Mesothelial cell of epicardium (in vitro differentiated cells): ENCODE measurements at regions not wholly inside any gene's neighbourhood (a gene's known extent, or its start where the extent isn't known, plus 50 kb on each side); places are given as distances from the start of the nearest gene placed in this dataset.

Source experiments
- DNase-seq, 2 experiments: peaks; one replicate each; pipeline ENCODE4 v3.0.0; 2021; ENCODE audit warnings: low spot score in 2 of 2; ENCODE audit not compliant: unreplicated experiment in 2 of 2
- H3K27ac Mint-ChIP-seq: 2 replicates; pipeline ENCODE4 v1.8.0; 2021; ENCODE audit warnings: mixed read lengths
- H3K27me3 Mint-ChIP-seq: 2 replicates; pipeline ENCODE4 v1.8.0; 2021; ENCODE audit warnings: low read depth, mixed read lengths
- H3K36me3 Mint-ChIP-seq: 2 replicates; pipeline ENCODE4 v1.8.0; 2021; ENCODE audit warnings: mixed read lengths
- H3K4me1 Mint-ChIP-seq: 2 replicates; pipeline ENCODE4 v1.8.0; 2021; ENCODE audit warnings: mixed read lengths
- H3K4me3 Mint-ChIP-seq: 2 replicates; pipeline ENCODE4 v1.8.0; 2021; ENCODE audit warnings: mild to moderate bottlenecking, moderate library complexity, mixed read lengths
- H3K9me3 Mint-ChIP-seq: 2 replicates; pipeline ENCODE4 v1.8.0; 2021; ENCODE audit warnings: mixed read lengths
- TF ChIP-seq, protein P1 (sequence below): fragments of 200-600 bp; sonication (generic); IDR thresholded peaks from one replicate; pipeline ENCODE4 v1.5.0; 2021; ENCODE audit warnings: antibody characterized with exemption; ENCODE audit not compliant: unreplicated experiment

DNA sequence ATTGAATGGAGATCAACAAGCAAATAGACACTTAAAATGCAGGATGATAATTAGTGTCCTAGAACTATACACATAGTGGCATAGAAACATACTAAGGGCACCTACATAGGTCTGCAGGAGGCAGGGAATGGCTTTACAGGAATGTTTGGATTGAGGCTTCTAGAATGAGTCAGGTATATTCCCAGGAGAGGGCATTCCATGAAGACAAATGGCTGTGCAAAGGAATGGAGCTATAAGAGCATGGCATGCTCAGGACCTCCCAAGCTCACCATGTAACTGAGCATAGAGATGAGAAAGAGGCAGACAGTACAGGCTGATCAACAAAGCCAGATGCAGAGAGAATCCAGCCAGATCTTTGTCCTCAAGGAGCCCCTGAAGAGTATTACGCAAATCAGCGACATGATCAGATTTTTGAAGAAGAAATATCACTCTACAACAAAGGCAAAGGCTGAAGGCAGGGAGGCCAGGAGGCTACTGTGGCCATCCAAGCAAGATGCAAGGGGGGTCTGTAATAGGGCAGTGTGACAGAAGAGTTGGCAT lies 211.1 kb upstream of the MTNR1B start:
- TF ChIP-seq, protein P1, sequence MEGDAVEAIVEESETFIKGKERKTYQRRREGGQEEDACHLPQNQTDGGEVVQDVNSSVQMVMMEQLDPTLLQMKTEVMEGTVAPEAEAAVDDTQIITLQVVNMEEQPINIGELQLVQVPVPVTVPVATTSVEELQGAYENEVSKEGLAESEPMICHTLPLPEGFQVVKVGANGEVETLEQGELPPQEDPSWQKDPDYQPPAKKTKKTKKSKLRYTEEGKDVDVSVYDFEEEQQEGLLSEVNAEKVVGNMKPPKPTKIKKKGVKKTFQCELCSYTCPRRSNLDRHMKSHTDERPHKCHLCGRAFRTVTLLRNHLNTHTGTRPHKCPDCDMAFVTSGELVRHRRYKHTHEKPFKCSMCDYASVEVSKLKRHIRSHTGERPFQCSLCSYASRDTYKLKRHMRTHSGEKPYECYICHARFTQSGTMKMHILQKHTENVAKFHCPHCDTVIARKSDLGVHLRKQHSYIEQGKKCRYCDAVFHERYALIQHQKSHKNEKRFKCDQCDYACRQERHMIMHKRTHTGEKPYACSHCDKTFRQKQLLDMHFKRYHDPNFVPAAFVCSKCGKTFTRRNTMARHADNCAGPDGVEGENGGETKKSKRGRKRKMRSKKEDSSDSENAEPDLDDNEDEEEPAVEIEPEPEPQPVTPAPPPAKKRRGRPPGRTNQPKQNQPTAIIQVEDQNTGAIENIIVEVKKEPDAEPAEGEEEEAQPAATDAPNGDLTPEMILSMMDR, result no peak
- Mint-ChIP-seq H3K9me3 (peaks cover 5% of the 10 kb centered on the region), H3K4me1 (no peaks in the 10 kb centered on the region), H3K4me3 (no peak overlapping the region), H3K27ac (no peak overlapping the region), H3K36me3 (no peaks in the 10 kb centered on the region), H3K27me3 (no peaks in the 10 kb centered on the region)
- no peak for DNase-seq

DNA sequence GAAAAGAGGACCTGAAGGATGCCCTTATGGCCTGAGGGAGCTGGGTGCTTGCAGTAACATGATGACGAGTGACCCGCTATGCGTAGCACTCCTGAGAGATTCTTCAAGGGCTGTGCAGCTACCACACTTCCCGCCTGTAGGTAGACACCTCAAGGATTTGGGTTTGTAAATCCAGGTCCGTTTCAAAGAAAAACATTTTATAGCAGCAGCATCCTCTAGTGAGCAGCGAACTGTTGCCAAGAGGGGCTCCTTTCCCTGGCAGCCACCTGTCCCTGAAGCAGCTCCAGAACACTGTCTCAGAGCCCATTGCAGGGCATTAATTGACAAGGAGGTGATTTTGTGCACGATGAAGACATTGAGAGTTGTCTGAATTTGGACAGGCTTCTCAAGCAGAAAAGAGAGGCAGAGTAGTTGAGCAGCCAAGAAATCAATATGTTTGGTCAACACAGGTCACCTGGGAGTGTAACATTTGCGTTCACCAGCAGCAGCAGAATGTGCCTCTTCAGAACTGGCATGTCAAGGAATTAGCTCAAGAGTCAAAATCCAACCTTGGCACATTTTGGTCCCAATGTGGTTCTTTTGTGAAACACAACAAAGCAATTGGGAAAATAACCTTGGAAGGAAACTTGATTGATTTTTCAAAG lies 209.8 kb upstream of the MTNR1B start:
- no peak for DNase-seq
- Mint-ChIP-seq H3K27ac (no peak overlapping the region), H3K4me1 (no peaks in the 10 kb centered on the region), H3K9me3 (no peaks in the 10 kb centered on the region), H3K36me3 (no peaks in the 10 kb centered on the region), H3K4me3 (no peak overlapping the region), H3K27me3 (no peaks in the 10 kb centered on the region)
- TF ChIP-seq, protein P1, result no peak

DNA sequence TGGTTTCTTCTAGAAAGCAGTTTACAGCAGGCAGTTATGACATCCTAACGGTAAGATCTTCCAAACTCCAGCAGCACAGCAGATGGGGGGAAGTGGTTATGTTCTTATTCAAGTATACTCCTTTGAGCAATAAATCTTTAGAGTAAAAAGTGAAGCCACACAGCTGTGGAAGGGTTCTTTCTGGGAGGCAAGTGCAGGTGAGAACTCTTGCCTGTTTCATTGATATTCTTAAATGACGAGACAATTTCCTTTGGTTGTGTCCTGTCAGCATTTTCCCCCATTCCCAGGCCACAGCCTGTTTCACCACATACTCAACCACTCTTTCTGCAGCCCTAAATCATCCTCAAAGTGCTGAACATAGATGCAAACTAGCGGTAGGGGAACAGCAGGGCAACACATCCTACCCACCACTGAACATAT lies 207.3 kb upstream of the MTNR1B start:
- H3K36me3 Mint-ChIP-seq, result no peaks in the 10 kb centered on the region

DNA sequence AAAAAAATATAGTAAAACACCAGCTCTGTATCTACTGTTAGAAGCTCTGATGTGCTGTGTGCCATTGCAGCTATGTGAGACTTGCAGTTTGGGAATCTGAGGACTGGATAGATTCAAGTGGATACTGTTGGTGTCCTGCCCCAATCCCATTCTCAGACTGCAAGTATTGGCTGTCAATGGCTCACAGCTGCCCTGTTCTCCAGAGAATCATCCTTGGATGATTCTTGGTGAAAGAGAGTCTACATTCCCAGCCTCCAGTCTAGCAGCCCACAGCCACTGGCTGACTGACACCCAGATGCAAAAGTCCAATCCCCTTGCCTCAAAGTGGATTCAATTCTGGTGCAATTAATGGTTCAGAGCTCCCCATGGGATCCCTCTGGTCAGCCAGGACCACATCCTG lies 206.1 kb upstream of the MTNR1B start:
- TF ChIP-seq, protein P1, result no peak
- no peak overlapping the region for H3K27ac Mint-ChIP-seq
- peaks cover under 1% of the 10 kb centered on the region for H3K36me3 Mint-ChIP-seq
- H3K9me3 Mint-ChIP-seq, result no peaks in the 10 kb centered on the region
- H3K4me3 Mint-ChIP-seq, result no peak overlapping the region
- no peak for DNase-seq
- H3K27me3 Mint-ChIP-seq, result no peaks in the 10 kb centered on the region
- peaks cover 16% of the 10 kb centered on the region for H3K4me1 Mint-ChIP-seq

More for the DNA sequence above, 207.3 kb upstream of the MTNR1B start:
- Mint-ChIP-seq H3K9me3 (no peaks in the 10 kb centered on the region), H3K27ac (no peak overlapping the region), H3K4me3 (no peak overlapping the region), H3K27me3 (no peaks in the 10 kb centered on the region), H3K4me1 (peaks cover 16% of the 10 kb centered on the region)
- no peak for DNase-seq
- TF ChIP-seq, protein P1, result no peak

DNA sequence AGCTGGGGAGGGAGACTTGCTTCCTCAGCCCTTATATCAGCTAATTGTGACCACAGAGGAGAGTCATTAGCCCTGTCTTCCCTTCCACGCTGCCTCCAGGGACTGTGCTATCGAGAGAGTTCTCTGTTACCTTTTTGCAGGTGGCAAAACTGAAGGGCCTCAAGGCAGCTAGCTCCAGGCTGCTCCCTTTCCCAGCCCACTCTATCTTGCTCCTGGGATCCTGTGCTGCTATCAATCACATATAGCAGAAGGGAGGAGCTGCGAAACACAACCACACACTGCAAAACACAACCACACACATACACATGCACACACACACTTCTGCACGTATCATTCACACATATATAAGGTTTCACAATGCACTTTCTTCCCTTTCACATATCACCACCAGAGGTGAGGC lies 205.3 kb upstream of the MTNR1B start:
- DNase-seq, result no peak
- H3K27me3 Mint-ChIP-seq, result no peaks in the 10 kb centered on the region
- H3K27ac Mint-ChIP-seq, result no peak overlapping the region
- peaks cover 22% of the 10 kb centered on the region for H3K4me1 Mint-ChIP-seq
- no peak overlapping the region for H3K4me3 Mint-ChIP-seq
- peaks cover 2% of the 10 kb centered on the region for H3K36me3 Mint-ChIP-seq
- TF ChIP-seq, protein P1, result no peak
- no peaks in the 10 kb centered on the region for H3K9me3 Mint-ChIP-seq
